UCSD-AML1 (cell line): ENCODE measurements at regions not wholly inside any gene's neighbourhood (a gene's known extent, or its start where the extent isn't known, plus 50 kb on each side); places are given as distances from the start of the nearest gene placed in this dataset.

ENCODE experiments used
- DNase-seq: peaks from one replicate; lab custom pipeline; 2025; ENCODE audit not compliant: unreplicated experiment; lab: John Stamatoyannopoulos, UW

DNA sequence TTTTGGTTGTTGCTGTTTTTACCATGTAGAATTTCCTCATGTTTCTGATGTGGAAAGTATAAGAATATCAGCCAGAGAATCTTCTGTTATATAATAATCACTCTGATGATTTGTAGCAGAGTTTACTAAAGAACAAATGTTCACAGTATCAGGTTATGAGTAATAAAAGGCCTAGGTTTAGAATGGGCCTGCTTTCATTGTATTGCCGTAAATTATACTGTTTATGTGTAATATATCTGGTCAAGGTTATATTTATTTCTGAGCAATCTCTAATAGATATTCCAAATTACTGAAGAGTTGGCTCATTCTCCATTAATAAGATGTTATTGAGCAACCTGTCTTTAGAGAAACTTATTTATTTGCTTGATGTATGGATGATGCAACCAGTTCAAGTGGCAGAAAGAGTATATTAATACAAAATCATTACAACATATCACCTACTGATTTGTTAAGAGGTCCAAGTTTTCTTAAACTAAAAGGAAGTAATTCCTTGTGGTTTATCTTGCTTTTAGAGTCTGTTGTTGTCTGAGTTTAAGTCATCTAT, 649.4 kb upstream of the CXADR start:
- no peak for DNase-seq

DNA sequence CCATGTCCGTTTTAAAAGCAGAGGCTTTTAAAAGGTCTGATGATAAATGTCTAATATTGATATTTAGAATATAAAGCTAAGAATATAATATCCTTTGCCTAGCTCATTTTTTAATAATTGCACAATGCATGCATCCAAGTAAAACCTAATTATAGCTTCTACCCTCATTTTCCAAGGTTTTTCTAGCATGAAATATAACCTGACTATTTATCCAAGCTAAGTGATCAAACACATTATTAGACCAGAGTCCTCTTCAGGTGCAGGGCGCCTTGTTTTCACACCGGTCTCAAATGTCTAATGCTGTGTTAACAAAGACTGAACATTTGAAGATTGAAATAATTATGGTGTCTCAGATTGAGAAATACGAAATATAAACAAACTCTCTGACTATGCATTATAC, 648.9 kb upstream of the CXADR start:
- no peak for DNase-seq

DNA sequence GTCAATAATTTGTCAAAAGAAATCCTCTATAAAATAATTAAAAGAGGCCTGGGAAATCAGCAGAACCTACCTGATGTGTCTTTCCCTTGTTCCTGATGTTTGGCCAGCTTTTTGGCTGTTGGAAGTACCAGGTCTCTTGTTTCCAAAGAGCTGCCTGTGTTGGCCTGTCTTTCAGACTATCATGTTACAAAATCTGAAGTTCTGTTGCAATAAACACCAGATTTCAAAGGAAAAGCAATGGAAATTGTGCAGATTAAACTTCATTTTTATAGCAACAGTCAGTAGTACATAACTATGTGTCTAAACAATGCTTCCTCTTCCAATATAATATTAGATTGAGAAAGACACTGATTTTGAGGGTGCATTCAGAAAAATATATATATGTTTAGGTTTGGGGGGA, 647.2 kb upstream of the CXADR start:
- no peak for DNase-seq

DNA sequence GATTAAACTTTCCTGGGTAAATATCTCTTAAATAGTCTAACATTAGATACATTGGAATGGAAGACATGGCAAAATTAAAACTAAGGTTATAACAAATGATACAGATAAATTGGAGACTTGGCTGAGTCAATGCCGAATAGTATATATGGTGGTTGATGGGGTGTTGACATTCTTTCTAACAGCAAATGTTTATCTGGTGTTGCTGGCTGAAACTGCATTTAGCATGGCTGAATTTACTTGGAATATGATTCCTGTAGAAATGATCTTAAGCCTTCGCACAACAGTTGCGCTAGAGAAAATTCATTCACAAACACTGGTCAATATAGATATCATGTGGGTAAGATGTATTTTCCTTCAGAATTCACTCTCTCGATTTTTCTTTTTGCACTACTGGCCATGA, 646.0 kb upstream of the CXADR start:
- DNase-seq: no peak

DNA sequence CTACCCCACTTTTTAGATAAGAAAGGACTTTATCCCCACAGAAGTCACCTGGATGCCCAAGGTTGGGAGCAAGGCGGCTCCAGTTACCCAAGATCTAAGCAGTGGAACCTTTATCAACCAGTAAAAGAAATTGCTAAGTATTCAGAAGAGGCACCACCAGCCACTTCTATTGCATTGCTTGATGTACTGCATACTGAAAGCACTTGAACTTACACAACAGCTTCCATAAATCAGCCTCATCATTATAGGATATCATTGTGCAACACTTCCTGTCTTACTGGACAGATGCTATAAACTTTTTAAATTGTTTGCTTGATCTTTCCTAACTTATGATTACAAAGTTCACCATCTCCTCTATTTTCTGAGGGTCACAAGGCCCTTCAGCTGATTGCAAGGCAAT, 642.7 kb upstream of the CXADR start:
- DNase-seq: no peak

DNA sequence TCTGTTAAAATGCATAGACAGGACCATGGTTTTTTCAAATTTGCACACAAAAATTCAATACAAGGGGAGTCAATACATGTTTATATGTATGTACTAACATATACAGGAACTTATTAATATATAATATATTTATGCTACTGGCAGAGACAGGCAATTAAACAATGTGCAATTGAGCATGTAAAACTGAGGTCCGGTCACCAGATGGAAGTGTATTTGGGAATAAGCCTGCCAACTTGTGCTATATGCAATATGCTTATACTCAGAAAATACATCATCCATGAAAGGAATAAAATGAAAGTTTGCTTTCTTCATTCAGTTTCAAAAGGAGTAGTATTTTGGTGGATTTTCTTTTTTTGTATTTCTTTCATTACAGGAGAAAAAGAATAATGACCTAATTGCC, 640.2 kb upstream of the CXADR start:
- DNase-seq: no peak

DNA sequence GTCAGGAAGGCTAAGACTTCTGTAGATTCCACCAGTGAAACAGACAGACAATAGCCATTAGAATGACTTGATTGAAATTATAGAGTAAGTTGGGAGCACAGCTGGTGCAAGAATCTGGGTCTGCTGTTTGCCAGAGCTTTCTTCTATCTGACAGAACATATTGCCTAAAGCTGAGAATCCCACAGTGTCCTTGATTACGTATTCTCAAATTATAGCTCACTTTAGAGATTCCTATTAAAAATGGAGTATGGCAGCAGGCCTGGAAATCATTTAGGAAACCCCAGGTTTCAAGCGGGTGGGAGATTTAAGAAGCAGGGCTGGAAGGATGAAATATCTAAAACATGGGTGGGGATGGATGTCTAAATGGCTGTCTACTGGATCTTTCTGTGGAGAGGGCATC, 639.7 kb upstream of the CXADR start:
- DNase-seq: no peak

DNA sequence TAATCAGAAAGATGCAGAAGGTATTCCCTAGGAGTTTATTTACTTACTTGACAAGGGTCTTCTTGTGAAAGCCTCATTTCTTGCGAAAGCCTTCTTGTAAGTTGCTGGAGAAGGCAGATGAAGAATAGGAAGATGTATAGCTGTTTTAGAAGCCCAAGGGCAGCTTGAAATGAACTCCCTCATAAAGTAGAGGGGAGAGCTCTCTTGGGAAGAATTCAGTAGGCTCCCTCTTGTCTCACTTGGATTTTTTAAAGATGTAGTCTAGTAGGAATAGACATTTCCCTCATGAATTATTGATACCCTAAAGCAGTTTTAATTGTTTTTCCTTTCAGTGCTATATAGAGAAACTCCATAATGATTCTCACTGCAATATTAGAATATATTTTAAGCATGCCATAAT, 639.2 kb upstream of the CXADR start:
- no peak for DNase-seq

DNA sequence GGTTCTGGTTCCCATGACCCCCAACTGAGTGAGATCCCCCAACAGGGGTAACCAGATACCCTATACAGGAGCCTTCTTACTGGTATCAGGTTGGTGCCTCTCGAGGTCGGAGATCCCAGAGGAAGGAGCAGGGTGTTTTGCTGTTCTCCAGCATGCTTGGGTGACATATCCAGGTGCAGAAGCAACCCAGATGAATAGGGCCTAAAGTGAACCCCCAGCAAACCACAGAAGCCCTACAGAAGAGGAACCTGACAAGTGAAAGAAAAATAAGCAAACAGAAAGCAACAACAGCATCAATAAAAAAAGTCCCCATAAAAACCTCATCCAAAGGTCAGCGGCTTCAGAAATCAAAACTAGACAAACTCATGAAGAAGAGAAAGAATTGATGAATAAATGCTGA, 633.4 kb upstream of the CXADR start:
- DNase-seq: no peak

DNA sequence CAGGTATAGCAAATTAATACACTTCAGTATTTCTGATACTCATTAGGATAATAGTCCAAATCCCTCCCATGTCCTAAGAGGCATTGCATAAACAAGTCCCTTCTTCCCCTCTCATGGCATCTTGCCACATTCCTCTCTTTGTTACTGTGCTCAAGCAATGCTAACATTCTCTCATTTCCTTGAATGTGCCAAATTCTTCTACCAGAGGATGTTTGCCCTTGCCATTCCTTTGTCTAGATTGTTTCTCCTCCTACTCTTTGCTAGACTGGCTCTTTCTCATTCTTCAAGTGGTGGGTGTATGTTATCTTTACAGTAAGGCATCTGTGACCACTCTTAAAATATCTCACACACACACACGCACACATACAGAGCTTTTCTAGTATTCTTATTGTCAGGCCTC, 621.0 kb upstream of the CXADR start:
- DNase-seq: no peak

DNA sequence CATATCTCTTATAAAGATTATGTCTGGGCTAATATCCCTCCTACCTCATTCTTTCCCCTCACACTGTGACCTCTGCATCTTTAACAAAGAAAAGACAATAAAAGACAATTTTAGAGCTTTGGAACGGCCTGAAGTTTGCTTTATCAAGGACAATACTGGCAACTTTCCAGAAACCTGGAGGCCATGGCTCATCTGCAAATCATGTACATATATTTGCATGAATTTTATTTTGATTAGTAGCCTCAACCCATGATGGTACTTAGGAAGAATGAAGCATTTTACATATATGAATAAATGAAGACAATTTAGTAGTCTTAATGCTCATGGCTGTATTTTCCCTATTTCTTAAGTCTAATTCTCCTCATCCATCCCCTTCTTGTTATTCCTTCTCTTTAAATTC, 612.2 kb upstream of the CXADR start:
- no peak for DNase-seq

DNA sequence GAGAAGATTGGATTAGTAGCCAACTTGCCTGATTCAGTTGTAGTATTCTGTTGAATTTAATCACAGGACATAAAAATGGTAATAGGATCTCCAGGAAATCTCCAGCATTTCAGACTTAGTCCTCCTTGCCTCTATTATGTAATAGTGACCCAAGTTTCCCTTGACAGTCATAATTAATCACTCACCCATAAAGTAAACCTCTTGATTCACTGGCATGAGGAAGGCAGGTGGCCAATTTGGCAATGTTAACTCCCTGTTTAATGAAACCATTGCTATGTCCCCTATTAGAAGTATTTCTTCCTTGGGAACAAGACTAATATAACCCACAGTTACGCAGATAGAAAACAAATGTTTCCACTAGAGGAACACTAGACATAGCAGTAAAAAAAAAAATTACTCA, 604.8 kb upstream of the CXADR start:
- DNase-seq: no peak

DNA sequence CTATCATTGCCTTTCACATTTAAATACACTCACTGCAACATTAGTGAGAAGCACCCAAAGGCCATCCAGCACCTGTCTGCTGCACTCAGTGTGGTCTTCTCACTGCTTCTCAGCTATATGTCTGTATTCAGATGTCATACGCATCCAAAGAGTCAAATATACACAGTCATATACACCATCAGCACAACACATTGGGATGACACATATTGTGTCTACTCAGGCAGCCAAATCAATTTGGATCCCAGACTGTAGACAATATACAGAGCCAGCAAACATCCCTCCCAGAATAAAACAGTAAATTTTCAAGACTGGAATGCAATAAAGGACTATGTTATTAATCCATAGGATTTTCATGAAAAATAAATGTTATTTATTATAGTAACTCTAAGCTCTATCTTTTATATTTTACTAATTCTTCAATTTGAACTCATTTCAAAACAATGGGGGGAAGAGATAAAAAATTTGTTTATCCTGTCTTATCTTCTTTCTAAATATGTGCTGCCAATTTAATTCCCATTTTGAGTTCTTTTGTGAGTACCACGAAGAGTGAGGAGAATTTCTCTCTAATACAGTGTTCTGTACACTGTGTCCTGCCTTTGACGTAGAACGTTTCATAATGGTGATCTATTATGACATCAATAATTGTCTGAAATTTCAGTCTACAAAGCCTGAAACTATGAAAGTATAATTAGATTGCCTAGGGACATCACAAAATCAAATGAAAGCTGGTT, 602.2 kb upstream of the CXADR start:
- DNase-seq: no peak

DNA sequence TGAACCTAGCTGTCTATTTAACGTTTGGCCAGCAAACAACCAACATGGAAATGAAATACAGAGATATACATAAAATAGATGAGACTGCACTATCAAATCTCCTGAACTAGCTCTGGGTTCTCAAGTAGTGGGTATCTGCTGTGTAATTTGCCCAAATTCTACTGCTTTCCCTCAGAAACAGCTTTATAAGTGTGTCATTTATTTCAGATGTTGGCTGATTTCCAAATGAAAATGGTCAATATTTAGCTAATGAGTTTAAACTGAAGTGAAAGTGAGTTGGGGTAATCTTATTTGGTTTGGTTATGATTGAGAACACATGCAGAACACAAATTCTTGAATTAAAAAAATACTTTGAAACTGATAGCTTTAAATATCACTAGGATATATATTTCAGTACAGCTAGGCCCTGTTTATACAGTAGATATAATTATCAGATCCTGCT, 601.7 kb upstream of the CXADR start:
- DNase-seq: no peak

DNA sequence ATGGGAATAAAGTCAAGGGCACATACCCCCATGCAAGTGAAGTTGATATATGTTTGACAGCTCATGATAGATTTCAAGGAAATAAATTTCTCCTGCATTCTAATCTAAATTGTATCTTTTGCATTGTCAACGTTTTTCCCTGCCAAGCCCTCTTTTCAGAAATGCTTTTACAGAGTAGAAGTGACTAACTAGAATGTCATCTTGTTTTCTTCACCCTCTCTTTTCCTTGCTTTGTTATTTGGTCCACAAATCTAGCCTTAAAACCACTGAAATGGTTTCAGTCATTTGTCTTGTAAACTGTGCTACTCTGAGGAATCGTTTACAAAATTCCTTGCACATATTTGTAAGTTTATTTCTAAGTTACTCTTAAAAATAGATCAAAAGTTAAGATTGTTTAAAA, 600.8 kb upstream of the CXADR start:
- DNase-seq: no peak

DNA sequence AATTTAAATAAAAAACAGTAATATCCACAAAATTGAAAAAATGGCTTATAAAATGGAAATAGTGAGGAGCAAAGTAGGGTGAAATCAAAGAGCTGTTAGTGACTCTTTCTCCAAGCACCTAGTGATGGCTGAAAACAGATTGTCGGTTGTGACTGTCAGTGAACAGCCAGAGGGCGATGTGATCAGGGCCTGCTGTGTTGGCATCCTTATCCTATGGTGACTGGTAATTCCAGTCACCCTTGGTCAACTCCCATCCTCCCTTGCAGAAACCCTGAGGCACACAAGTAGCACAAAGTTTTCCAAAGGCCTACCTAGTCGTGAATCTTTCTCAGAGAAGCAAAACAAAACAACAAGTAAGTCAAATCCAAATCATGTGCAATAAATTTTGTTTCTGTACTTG, 599.8 kb upstream of the CXADR start:
- no peak for DNase-seq

DNA sequence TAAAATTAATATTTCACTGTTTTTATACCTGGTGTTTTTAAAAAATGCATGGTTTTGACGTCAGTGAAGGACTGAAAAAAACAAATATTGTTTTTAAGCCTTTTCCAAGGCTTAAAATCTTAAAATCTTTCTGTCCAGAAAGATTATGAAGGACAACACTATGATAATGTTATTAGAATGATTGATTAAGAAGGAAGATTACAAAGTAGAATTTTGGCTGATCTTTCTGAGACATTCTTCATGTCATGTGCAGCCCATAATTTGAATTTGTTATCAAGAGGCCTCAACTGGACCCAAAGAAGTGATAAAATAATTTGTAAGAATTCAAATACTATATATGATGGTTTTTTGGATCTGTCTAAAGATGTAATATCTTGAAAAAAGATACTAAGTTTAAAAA, 584.4 kb upstream of the CXADR start:
- no peak for DNase-seq

DNA sequence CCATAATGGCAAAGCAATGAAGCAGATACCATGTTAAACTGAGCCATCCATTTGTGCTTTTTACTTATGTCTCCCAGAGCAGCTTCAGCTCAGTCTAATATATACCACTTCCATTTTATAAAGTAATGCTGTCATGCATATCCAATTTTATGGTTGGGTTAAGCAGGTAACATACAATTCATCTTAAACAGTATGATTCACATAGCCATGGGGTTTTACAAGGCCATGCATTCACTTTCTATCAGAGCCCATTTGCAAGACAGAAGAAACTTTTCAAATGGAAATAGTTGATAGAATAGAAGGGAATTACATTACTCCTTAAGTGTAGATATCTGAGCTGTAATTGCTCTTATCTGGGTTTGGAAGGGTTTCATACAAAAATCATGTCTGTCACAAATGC, 580.5 kb upstream of the CXADR start:
- DNase-seq: no peak

DNA sequence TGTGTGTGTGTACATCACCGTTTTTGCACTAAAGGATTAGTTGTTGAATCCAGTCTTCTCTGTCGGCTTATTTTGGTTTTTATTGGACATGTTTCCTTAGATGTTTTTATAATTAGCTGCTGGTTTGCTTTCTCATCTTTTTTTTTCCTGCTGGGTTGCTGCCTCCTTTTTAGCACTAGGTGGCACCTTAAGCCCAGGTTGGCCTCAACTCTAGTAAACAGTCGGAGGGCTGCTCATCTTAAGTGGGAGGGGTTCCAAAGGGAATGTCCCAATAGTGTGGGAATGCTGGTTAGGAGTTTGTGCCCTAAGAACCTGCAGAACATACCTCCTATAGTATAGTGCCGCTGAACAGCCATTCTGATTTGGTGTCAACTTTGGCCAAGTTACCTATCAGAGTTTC, 570.1 kb upstream of the CXADR start:
- DNase-seq: no peak

DNA sequence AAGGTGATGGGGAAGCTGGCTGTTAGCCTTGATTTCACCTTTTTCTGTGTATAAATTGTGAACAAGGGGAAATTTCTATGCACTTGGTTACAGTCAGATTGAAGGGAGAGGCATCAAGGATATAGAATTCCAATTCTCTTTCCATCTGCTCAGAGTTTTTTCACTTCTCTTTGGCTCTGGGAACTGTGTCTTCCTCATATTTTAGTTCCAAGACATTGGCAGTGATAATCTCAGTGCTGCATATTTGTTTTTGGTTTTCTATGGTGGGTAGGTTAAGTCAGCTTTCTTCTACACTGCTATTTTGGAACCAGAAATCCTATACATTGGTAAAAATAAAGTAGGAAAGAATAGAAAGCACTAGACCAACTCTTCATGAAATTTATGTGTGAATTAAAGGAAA, 569.6 kb upstream of the CXADR start:
- no peak for DNase-seq

DNA sequence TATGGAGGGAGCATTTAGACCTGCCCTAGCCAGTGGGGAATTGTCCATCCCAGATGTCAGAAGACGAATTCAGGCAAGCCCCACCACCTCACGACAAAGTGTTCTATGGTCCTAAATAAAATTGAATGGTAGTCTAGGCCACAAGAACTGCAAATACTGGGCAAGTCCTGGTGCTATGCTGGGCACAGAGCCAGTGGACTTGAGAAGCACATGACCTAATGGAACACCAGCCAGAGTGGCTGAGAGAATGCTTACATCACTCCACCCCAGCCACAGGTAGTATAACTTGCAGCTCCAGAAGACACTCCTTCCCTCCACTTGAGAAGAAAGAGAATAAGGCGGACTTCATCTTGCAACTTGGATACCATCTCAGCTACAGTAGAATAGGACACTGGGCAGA, 567.3 kb upstream of the CXADR start:
- DNase-seq: no peak

DNA sequence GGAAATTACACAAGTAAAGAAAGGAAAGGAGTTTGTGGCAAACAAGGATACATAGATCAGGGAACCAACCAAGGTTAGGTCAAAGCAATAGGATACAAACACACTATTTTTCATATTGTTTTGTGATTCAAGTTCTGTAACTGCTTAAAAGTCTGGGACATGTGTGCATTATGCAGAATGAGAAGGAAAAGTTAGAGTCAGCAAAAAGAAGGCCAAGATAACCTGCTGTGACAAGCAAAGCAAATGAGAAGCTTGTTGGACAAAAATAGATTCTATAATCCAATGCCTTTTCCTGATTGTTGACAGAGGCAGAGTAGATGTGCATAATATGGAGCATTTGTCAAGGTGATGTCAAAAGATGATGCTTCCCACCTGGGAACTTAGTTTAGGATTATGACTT, 556.0 kb upstream of the CXADR start:
- no peak for DNase-seq

DNA sequence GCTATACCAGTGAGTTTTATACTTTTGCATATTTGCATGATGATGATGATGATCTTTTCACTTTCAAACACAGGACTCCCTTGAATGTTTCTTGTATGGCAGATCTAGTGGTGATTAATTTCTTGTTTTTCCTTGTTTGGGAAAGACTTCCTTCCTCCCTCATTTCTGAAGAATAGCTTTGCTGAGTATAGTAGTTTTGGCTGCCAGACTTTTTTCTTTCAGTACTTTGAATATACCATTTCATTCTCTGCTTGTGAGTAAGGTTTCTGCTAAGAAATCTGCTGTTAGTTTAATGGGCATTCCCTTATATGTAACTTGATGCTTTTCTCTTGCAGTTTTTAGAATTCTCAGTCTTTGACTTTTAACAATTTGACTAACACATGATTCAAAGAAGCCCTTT, 547.4 kb upstream of the CXADR start:
- DNase-seq: no peak
